NCI-H226 (cell line): ENCODE measurements at regions not wholly inside any gene's neighbourhood (a gene's known extent, or its start where the extent isn't known, plus 50 kb on each side); places are given as distances from the start of the nearest gene placed in this dataset.

ENCODE experiments used
- DNase-seq: peaks from one replicate; pipeline ENCODE4 v3.0.0-alpha.2; 2015

- DNase-seq: no peak
Measured at GRCh38 chr13:78862446-78862845, 203.5 kb upstream of the OBI1 start.

GRCh38 chr13:78852709-78853108 lies 193.8 kb upstream of the OBI1 start:
- DNase-seq: no peak

- no peak for DNase-seq
Measured at GRCh38 chr13:78845656-78846365, 186.9 kb upstream of the OBI1 start.

- DNase-seq: no peak
Measured at GRCh38 chr13:78844106-78844505, 185.2 kb upstream of the OBI1 start.

GRCh38 chr13:78841358-78841963 lies 182.5 kb upstream of the OBI1 start:
- no peak for DNase-seq

- DNase-seq: no peak
Measured at GRCh38 chr13:78836238-78836784, 177.4 kb upstream of the OBI1 start.

- no peak for DNase-seq
Measured at GRCh38 chr13:78832461-78832860, 173.5 kb upstream of the OBI1 start.

GRCh38 chr13:78830508-78830907 lies 171.6 kb upstream of the OBI1 start:
- DNase-seq: no peak

GRCh38 chr13:78829821-78830220 lies 170.9 kb upstream of the OBI1 start:
- DNase-seq: no peak

- DNase-seq: no peak
Measured at GRCh38 chr13:78827471-78827870, 168.5 kb upstream of the OBI1 start.

GRCh38 chr13:78826936-78827335 lies 168.0 kb upstream of the OBI1 start:
- DNase-seq: no peak

- no peak for DNase-seq
Measured at GRCh38 chr13:78826312-78826711, 167.4 kb upstream of the OBI1 start.

- no peak for DNase-seq
Measured at GRCh38 chr13:78820541-78820940, 161.6 kb upstream of the OBI1 start.

- no peak for DNase-seq
Measured at GRCh38 chr13:78816592-78816991, 157.6 kb upstream of the OBI1 start.

- DNase-seq: no peak
Measured at GRCh38 chr13:78816154-78816553, 157.2 kb upstream of the OBI1 start.

GRCh38 chr13:78806457-78806856 lies 147.5 kb upstream of the OBI1 start:
- no peak for DNase-seq

GRCh38 chr13:78802912-78803311 lies 144.0 kb upstream of the OBI1 start:
- DNase-seq: no peak

GRCh38 chr13:78787190-78787589 lies 128.2 kb upstream of the OBI1 start:
- no peak for DNase-seq

GRCh38 chr13:78786459-78786858 lies 127.5 kb upstream of the OBI1 start:
- no peak for DNase-seq

- no peak for DNase-seq
Measured at GRCh38 chr13:78785764-78786163, 126.8 kb upstream of the OBI1 start.

- DNase-seq: no peak
Measured at GRCh38 chr13:78784014-78784750, 125.2 kb upstream of the OBI1 start.

- no peak for DNase-seq
Measured at GRCh38 chr13:78780708-78781107, 121.8 kb upstream of the OBI1 start.

- no peak for DNase-seq
Measured at GRCh38 chr13:78779608-78780007, 120.7 kb upstream of the OBI1 start.

GRCh38 chr13:78777976-78778375 lies 119.0 kb upstream of the OBI1 start:
- no peak for DNase-seq
